WTC11 (cell line): ENCODE measurements at regions not wholly inside any gene's neighbourhood (a gene's known extent, or its start where the extent isn't known, plus 50 kb on each side); places are given as distances from the start of the nearest gene placed in this dataset.
A peak's percentile ranks its signal among the peaks of the same experiment; 100 is the strongest.

ENCODE experiments used
- ATAC-seq: fragments of 200-7000 bp; cut with Tn5 transposase; 2 replicates; pipeline ENCODE4 v1.10.0; 2021; ENCODE audit warnings: mild to moderate bottlenecking, moderate library complexity
- CTCF ChIA-PET: fragments of 300-600 bp; sonication (Branson Sonifier 250); formaldehyde crosslinking; loops from one replicate; lab custom pipeline; 2021; ENCODE audit warnings: antibody characterized with exemption; lab: Charles Lee
- POLR2A ChIA-PET: fragments of 350-600 bp; sonication (Branson Sonifier 250); formaldehyde crosslinking; loops from one replicate; lab custom pipeline; 2021; ENCODE audit warnings: antibody characterized with exemption; lab: Charles Lee
- DNase-seq: peaks from one replicate; pipeline ENCODE4 v3.0.0; 2021; ENCODE audit warnings: low spot score
- H3K27ac Mint-ChIP-seq: 2 replicates; pipeline ENCODE4 v1.8.0; 2021; ENCODE audit warnings: mixed read lengths
- H3K27me3 Mint-ChIP-seq: 2 replicates; pipeline ENCODE4 v1.8.0; 2021; ENCODE audit warnings: low read depth, mild to moderate bottlenecking, moderate library complexity, mixed read lengths
- H3K36me3 Mint-ChIP-seq: 2 replicates; pipeline ENCODE4 v1.8.0; 2021; ENCODE audit warnings: mixed read lengths
- H3K4me1 Mint-ChIP-seq: 2 replicates; pipeline ENCODE4 v1.8.0; 2022; ENCODE audit warnings: mixed read lengths
- H3K4me3 Mint-ChIP-seq: 2 replicates; pipeline ENCODE4 v1.8.0; 2021; ENCODE audit warnings: mild to moderate bottlenecking, moderate library complexity, mixed read lengths
- H3K9me3 Mint-ChIP-seq: 2 replicates; pipeline ENCODE4 v1.8.0; 2021; ENCODE audit warnings: mixed read lengths
- ATF3 ChIP-seq: sonication (generic); formaldehyde crosslinking; conservative IDR thresholded peaks from 2 replicates; pipeline ENCODE4 v1.8.1; 2022; ENCODE audit warnings: mild to moderate bottlenecking, missing genetic modification reagents
- E2F4 ChIP-seq: sonication (generic); formaldehyde crosslinking; IDR thresholded peaks from 2 replicates; pipeline ENCODE4 v1.8.1; 2022; ENCODE audit warnings: low read depth, mild to moderate bottlenecking, moderate library complexity, missing genetic modification reagents, borderline replicate concordance
- FOXP1 ChIP-seq: sonication (generic); formaldehyde crosslinking; IDR thresholded peaks from 2 replicates; pipeline ENCODE4 v1.8.0; 2022; ENCODE audit warnings: missing genetic modification reagents, mild to moderate bottlenecking, moderate library complexity, borderline replicate concordance
- GABPB1 ChIP-seq: sonication (generic); formaldehyde crosslinking; IDR thresholded peaks from 2 replicates; pipeline ENCODE4 v1.8.1; 2023; ENCODE audit warnings: mild to moderate bottlenecking, missing genetic modification reagents
- GTF2I ChIP-seq: fragments of 250-450 bp; sonication (Bioruptor Pico); conservative IDR thresholded peaks from 2 replicates; pipeline ENCODE4 v1.4.0; 2021; ENCODE audit warnings: mild to moderate bottlenecking
- MXD4 ChIP-seq: fragments of 250-450 bp; sonication (Bioruptor Pico); IDR thresholded peaks from 2 replicates; pipeline ENCODE4 v1.8.0; 2021; ENCODE audit warnings: mild to moderate bottlenecking, moderate library complexity, borderline replicate concordance
- NR1H2 ChIP-seq: sonication (generic); formaldehyde crosslinking; IDR thresholded peaks from 2 replicates; pipeline ENCODE4 v1.9.0; 2021; ENCODE audit warnings: mild to moderate bottlenecking, moderate library complexity, missing genetic modification reagents
- NR2C2 ChIP-seq: sonication (generic); formaldehyde crosslinking; IDR thresholded peaks from 2 replicates; pipeline ENCODE4 v1.8.0; 2022; ENCODE audit warnings: mild to moderate bottlenecking, missing genetic modification reagents
- OVOL2 ChIP-seq: fragments of 250-450 bp; sonication (Bioruptor Pico); IDR thresholded peaks from 2 replicates; pipeline ENCODE4 v1.9.0; 2021; ENCODE audit warnings: mild to moderate bottlenecking, borderline replicate concordance
- SOX15 ChIP-seq: fragments of 250-450 bp; sonication (Bioruptor Pico); IDR thresholded peaks from 2 replicates; pipeline ENCODE4 v1.9.0; 2021; ENCODE audit warnings: mild to moderate bottlenecking
- ZNF138 ChIP-seq: sonication (generic); formaldehyde crosslinking; conservative IDR thresholded peaks from 2 replicates; pipeline ENCODE4 v1.8.1; 2022; ENCODE audit warnings: mild to moderate bottlenecking, moderate library complexity, missing genetic modification reagents
- ZNF317 ChIP-seq: sonication (generic); formaldehyde crosslinking; IDR thresholded peaks from 2 replicates; pipeline ENCODE4 v1.8.1; 2023; ENCODE audit warnings: low read depth, mild to moderate bottlenecking, moderate library complexity, missing genetic modification reagents, borderline replicate concordance
- ZNF396 ChIP-seq: fragments of 250-450 bp; sonication (Bioruptor Pico); IDR thresholded peaks from 2 replicates; pipeline ENCODE4 v1.8.0; 2021; ENCODE audit warnings: mild to moderate bottlenecking, moderate library complexity, borderline replicate concordance
- ZNF425 ChIP-seq: fragments of 250-450 bp; sonication (Bioruptor Pico); conservative IDR thresholded peaks from 2 replicates; pipeline ENCODE4 v1.9.0; 2021; ENCODE audit warnings: mild to moderate bottlenecking
- ZNF671 ChIP-seq: fragments of 250-450 bp; sonication (Bioruptor Pico); IDR thresholded peaks from 2 replicates; pipeline ENCODE4 v1.8.0; 2021; ENCODE audit warnings: mild to moderate bottlenecking
- ZSCAN18 ChIP-seq: fragments of 250-450 bp; sonication (Bioruptor Pico); IDR thresholded peaks from 2 replicates; pipeline ENCODE4 v2.1.2; 2022; ENCODE audit warnings: mild to moderate bottlenecking, moderate library complexity
- TF ChIP-seq, protein P1 (sequence below): sonication (generic); formaldehyde crosslinking; IDR thresholded peaks from 2 replicates; pipeline ENCODE4 v1.8.1; 2022; ENCODE audit warnings: mild to moderate bottlenecking, moderate library complexity, missing genetic modification reagents
- TF ChIP-seq, protein P2 (sequence below): sonication (generic); formaldehyde crosslinking; IDR thresholded peaks from 2 replicates; pipeline ENCODE4 v1.8.1; 2022; ENCODE audit warnings: missing genetic modification reagents, borderline replicate concordance
- TF ChIP-seq, protein P3 (sequence below): fragments of 250-450 bp; sonication (Bioruptor Pico); IDR thresholded peaks from 2 replicates; pipeline ENCODE4 v1.9.0; 2021; ENCODE audit warnings: mild to moderate bottlenecking, borderline replicate concordance

DNA sequence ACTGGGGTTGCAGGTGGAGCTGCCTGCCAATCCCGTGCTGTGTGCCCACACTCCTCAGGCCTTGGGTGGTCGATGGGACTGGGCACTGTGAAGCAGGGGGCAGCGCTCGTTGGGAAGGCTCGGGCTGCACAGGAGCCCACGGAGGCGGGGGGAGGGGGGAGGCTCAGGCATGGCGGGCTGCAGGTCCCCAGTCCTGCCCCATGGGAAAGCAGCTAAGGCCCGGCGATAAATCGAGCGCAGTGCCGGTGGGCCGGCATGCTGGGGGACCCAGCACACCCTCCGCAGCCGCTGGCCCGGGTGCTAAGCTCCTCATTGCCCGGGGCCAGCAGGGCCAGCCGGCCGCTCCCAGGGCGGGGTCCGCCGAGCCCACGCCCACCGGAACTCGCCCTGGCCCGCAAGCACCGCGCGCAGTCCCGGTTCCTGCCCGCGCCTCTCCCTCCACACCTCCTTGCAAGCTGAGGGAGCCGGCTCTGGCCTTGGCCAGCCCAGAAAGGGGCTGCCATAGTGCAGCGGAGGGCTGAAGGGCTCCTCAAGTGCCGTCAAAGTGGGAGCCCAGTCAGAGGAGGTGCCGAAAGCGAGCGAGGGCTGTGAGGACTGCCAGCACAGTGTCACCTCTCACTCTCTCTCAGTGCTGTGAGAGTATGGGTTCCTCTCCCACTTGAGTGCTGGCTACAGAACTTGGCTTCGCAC lies 1210.6 kb upstream of the NXPH2 start:
- TF ChIP-seq NR1H2 (CRISPR knock-in tag) (no peak), ZNF317 (CRISPR knock-in tag) (no peak)
- H3K4me3 Mint-ChIP-seq = no peak overlapping the region
- POLR2A ChIA-PET = no interaction called here
- no peaks in the 10 kb centered on the region; the same call in 1 of the 2 replicates for H3K36me3 Mint-ChIP-seq
- H3K27me3 Mint-ChIP-seq = peaks cover 7% of the 10 kb centered on the region
- peaks cover 18% of the 10 kb centered on the region for H3K9me3 Mint-ChIP-seq
- DNase-seq (no peak), ATAC-seq (no peak)
- H3K27ac Mint-ChIP-seq = no peak overlapping the region
- CTCF ChIA-PET = no interaction called here
- peaks cover 9% of the 10 kb centered on the region for H3K4me1 Mint-ChIP-seq

DNA sequence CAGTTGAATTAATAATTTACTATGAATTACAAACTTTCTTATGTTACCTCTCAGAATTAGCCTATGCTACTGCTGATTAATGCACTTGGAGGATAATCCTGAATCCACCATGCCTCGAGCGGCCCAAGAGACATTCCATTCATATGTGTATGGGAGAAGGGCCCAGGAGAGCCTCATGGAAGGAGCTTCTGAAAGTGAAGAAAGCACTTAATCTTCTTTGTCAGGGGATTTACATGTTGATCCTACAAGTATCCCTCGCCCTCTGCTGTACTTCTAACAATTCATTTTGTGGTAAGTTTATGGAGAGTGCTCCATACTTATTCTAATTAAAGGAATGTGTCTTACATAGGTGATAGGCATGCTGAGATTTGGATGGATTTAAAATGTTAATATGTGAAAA lies 1189.1 kb upstream of the NXPH2 start:
- TF ChIP-seq NR2C2 (CRISPR knock-in tag) (no peak), GTF2I (CRISPR knock-in tag) (no peak), ZNF396 (no peak), ZNF138 (no peak), GABPB1 (CRISPR knock-in tag) (no peak), FOXP1 (no peak), E2F4 (CRISPR knock-in tag) (no peak), ZNF425 (no peak), ATF3 (CRISPR knock-in tag) (no peak), ZNF671 (no peak), OVOL2 (CRISPR knock-in tag) (no peak), MXD4 (CRISPR knock-in tag) (no peak), ZSCAN18 (CRISPR knock-in tag) (no peak), SOX15 (CRISPR knock-in tag) (no peak)
- TF ChIP-seq, protein P1, sequence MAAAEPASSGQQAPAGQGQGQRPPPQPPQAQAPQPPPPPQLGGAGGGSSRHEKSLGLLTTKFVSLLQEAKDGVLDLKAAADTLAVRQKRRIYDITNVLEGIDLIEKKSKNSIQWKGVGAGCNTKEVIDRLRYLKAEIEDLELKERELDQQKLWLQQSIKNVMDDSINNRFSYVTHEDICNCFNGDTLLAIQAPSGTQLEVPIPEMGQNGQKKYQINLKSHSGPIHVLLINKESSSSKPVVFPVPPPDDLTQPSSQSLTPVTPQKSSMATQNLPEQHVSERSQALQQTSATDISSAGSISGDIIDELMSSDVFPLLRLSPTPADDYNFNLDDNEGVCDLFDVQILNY (CRISPR knock-in tag) = no peak
- TF ChIP-seq, protein P2, sequence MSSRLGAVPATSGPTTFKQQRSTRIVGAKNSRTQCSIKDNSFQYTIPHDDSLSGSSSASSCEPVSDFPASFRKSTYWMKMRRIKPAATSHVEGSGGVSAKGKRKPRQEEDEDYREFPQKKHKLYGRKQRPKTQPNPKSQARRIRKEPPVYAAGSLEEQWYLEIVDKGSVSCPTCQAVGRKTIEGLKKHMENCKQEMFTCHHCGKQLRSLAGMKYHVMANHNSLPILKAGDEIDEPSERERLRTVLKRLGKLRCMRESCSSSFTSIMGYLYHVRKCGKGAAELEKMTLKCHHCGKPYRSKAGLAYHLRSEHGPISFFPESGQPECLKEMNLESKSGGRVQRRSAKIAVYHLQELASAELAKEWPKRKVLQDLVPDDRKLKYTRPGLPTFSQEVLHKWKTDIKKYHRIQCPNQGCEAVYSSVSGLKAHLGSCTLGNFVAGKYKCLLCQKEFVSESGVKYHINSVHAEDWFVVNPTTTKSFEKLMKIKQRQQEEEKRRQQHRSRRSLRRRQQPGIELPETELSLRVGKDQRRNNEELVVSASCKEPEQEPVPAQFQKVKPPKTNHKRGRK (CRISPR knock-in tag) = no peak
- TF ChIP-seq, protein P3, sequence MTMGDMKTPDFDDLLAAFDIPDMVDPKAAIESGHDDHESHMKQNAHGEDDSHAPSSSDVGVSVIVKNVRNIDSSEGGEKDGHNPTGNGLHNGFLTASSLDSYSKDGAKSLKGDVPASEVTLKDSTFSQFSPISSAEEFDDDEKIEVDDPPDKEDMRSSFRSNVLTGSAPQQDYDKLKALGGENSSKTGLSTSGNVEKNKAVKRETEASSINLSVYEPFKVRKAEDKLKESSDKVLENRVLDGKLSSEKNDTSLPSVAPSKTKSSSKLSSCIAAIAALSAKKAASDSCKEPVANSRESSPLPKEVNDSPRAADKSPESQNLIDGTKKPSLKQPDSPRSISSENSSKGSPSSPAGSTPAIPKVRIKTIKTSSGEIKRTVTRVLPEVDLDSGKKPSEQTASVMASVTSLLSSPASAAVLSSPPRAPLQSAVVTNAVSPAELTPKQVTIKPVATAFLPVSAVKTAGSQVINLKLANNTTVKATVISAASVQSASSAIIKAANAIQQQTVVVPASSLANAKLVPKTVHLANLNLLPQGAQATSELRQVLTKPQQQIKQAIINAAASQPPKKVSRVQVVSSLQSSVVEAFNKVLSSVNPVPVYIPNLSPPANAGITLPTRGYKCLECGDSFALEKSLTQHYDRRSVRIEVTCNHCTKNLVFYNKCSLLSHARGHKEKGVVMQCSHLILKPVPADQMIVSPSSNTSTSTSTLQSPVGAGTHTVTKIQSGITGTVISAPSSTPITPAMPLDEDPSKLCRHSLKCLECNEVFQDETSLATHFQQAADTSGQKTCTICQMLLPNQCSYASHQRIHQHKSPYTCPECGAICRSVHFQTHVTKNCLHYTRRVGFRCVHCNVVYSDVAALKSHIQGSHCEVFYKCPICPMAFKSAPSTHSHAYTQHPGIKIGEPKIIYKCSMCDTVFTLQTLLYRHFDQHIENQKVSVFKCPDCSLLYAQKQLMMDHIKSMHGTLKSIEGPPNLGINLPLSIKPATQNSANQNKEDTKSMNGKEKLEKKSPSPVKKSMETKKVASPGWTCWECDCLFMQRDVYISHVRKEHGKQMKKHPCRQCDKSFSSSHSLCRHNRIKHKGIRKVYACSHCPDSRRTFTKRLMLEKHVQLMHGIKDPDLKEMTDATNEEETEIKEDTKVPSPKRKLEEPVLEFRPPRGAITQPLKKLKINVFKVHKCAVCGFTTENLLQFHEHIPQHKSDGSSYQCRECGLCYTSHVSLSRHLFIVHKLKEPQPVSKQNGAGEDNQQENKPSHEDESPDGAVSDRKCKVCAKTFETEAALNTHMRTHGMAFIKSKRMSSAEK = no peak
- TF ChIP-seq, all 79 proteins: peak for 0
- peak; percentile 78 for ATAC-seq
- H3K4me3 Mint-ChIP-seq = no peak overlapping the region
- peaks cover 16% of the 10 kb centered on the region for H3K4me1 Mint-ChIP-seq
- H3K36me3 Mint-ChIP-seq = 0 out of 2 replicates have a peak, but pooled peaks cover 3% of the 10 kb centered on the region
- POLR2A ChIA-PET = no interaction called here
- CTCF ChIA-PET = no interaction called here
- H3K27ac Mint-ChIP-seq = no peak overlapping the region
- no peaks in the 10 kb centered on the region for H3K27me3 Mint-ChIP-seq
- H3K9me3 Mint-ChIP-seq = peaks cover 27% of the 10 kb centered on the region
- no peak for DNase-seq
